SK-N-SH (cell line): ENCODE measurements at regions not wholly inside any gene's neighbourhood (a gene's known extent, or its start where the extent isn't known, plus 50 kb on each side); places are given as distances from the start of the nearest gene placed in this dataset.

Experiments used
- CTCF ChIA-PET: fragments of 300-600, 350-600 bp; formaldehyde crosslinking; extraction: SDS; loops from one replicate; lab custom pipeline; 2021; lab: Yijun Ruan, JAX
- POLR2A ChIA-PET: fragments of 350-600 bp; sonication (Branson Sonifier 250); formaldehyde crosslinking; extraction: SDS; loops from one replicate; lab custom pipeline; 2020; ENCODE audit warnings: antibody characterized with exemption, inconsistent platforms; lab: Yijun Ruan, JAX
- DNase-seq: peaks from one replicate; pipeline ENCODE4 v3.0.0; 2012
- H2AFZ ChIP-seq: fragments of 200-600 bp; sonication (generic); 2 replicates; pipeline ENCODE4 v1.8.1; 2016; ENCODE audit warnings: antibody characterized with exemption, mild to moderate bottlenecking, low read depth
- H3F3A ChIP-seq: fragments of 200-600 bp; sonication (generic); replicated peaks from 2 replicates; pipeline ENCODE3; 2016; ENCODE audit warnings: antibody characterized with exemption, mild to moderate bottlenecking; ENCODE audit not compliant: insufficient read depth
- H3K27ac ChIP-seq, 2 experiments: fragments of 200-500 bp in 1 of 2; fragments of 200-600 bp in 1 of 2; sonication (Bioruptor generic) in 1 of 2; sonication (generic), shearing (Covaris generic) in 1 of 2; 2 replicates each; pipeline versions ENCODE4 v1.5.1 to v1.6.1; 2014 to 2016; ENCODE audit warnings: low read depth in 2 of 2, inconsistent platforms in 1 of 2, low read length in 1 of 2, mild to moderate bottlenecking in 1 of 2, mixed read lengths in 1 of 2
- H3K27me3 ChIP-seq: fragments of 200-600 bp; sonication (generic), shearing (Covaris generic); 2 replicates; pipeline ENCODE4 v1.6.1; 2016; ENCODE audit warnings: mixed run types; ENCODE audit not compliant: insufficient read depth
- H3K36me3 ChIP-seq, 2 experiments: fragments of 200-500 bp in 1 of 2; fragments of 200-600 bp in 1 of 2; sonication (Bioruptor generic) in 1 of 2; sonication (generic) in 1 of 2; replicated peaks in 1 of 2; 2 replicates each; pipeline versions ENCODE3 to v1.5.1; 2014 to 2016; ENCODE audit warnings: low read length in 1 of 2, mild to moderate bottlenecking in 1 of 2; ENCODE audit not compliant: insufficient read depth in 2 of 2, control insufficient read depth in 1 of 2
- H3K4me1 ChIP-seq, 2 experiments: fragments of 200-500 bp in 1 of 2; fragments of 200-600 bp in 1 of 2; sonication (Bioruptor generic) in 1 of 2; sonication (generic), shearing (Covaris generic) in 1 of 2; 2 replicates each; pipeline versions ENCODE4 v1.5.1 to v1.6.1; 2014 to 2016; ENCODE audit warnings: low read depth in 1 of 2, low read length in 1 of 2, mixed run types in 1 of 2; ENCODE audit not compliant: insufficient read depth in 2 of 2, control insufficient read depth in 1 of 2
- H3K4me2 ChIP-seq: fragments of 200-600 bp; sonication (generic), shearing (Covaris generic); 2 replicates; pipeline ENCODE4 v1.6.1; 2017; ENCODE audit warnings: mixed run types
- H3K4me3 ChIP-seq, 2 experiments: fragments of 200-500 bp in 1 of 2; fragments of 200-600 bp in 1 of 2; sonication (Bioruptor generic) in 1 of 2; sonication (generic), shearing (Covaris generic) in 1 of 2; 2 replicates each; pipeline versions ENCODE4 v1.5.1 to v1.8.1; 2014 to 2016; ENCODE audit warnings: low read depth in 2 of 2, inconsistent platforms in 1 of 2, low read length in 1 of 2, mild to moderate bottlenecking in 1 of 2, mixed read lengths in 1 of 2, moderate library complexity in 1 of 2
- H3K79me2 ChIP-seq: fragments of 200-600 bp; sonication (generic); 2 replicates; pipeline ENCODE4 v1.8.1; 2017; ENCODE audit warnings: mild to moderate bottlenecking; ENCODE audit not compliant: insufficient read depth
- H3K9ac ChIP-seq: fragments of 200-600 bp; sonication (generic); 2 replicates; pipeline ENCODE4 v1.6.1; 2017; ENCODE audit warnings: mixed run types
- H3K9me2 ChIP-seq: fragments of 200-600 bp; sonication (generic); 2 replicates; pipeline ENCODE4 v1.6.1; 2017; ENCODE audit warnings: mixed run types
- H3K9me3 ChIP-seq: fragments of 200-600 bp; sonication (generic); 2 replicates; pipeline ENCODE4 v1.6.1; 2017; ENCODE audit warnings: mixed run types, mild to moderate bottlenecking, moderate library complexity
- H4K20me1 ChIP-seq: fragments of 200-600 bp; sonication (generic); 2 replicates; pipeline ENCODE4 v1.6.1; 2017; ENCODE audit warnings: mild to moderate bottlenecking, mixed run types; ENCODE audit not compliant: insufficient read depth
- ELF1 ChIP-seq: IDR thresholded peaks from 2 replicates; pipeline ENCODE4 v1.4.0; 2012
- EP300 ChIP-seq, 2 experiments: IDR thresholded peaks; 2 replicates each; pipeline versions ENCODE4 v1.4.0 to v1.6.1; 2012; ENCODE audit warnings: borderline replicate concordance in 1 of 2, low read depth in 1 of 2, low read length in 1 of 2
- FOXM1 ChIP-seq: IDR thresholded peaks from 2 replicates; pipeline ENCODE4 v1.4.0; 2012; ENCODE audit warnings: low read depth, mild to moderate bottlenecking
- MAX ChIP-seq: IDR thresholded peaks from 2 replicates; pipeline ENCODE4 v1.4.0; 2012; ENCODE audit warnings: low read depth
- MEF2A ChIP-seq: IDR thresholded peaks from 2 replicates; pipeline ENCODE4 v1.4.0; 2012; ENCODE audit warnings: low read depth, borderline replicate concordance
- MXI1 ChIP-seq: IDR thresholded peaks from 2 replicates; pipeline ENCODE4 v1.6.1; 2012; ENCODE audit warnings: mild to moderate bottlenecking, low read depth, low read length, improper control_type of control experiment
- NFIC ChIP-seq: IDR thresholded peaks from 2 replicates; pipeline ENCODE4 v1.4.0; 2012; ENCODE audit warnings: borderline replicate concordance
- NRF1 ChIP-seq: IDR thresholded peaks from 2 replicates; pipeline ENCODE4 v1.6.1; 2012; ENCODE audit warnings: low read depth, mild to moderate bottlenecking, low read length
- POLR2AphosphoS5 ChIP-seq: IDR thresholded peaks from 2 replicates; pipeline ENCODE4 v1.6.1; 2012; ENCODE audit warnings: low read depth, low read length
- RFX5 ChIP-seq: IDR thresholded peaks from 2 replicates; pipeline ENCODE4 v1.6.1; 2012; ENCODE audit warnings: mild to moderate bottlenecking, improper control_type of control experiment, low read length
- RXRA ChIP-seq: IDR thresholded peaks from 2 replicates; pipeline ENCODE4 v1.4.0; 2012; ENCODE audit warnings: low read depth, mild to moderate bottlenecking, borderline replicate concordance
- SIN3A ChIP-seq: IDR thresholded peaks from 2 replicates; pipeline ENCODE4 v1.6.1; 2012; ENCODE audit warnings: low read depth, mild to moderate bottlenecking, low read length, moderate library complexity, borderline replicate concordance
- SMC3 ChIP-seq: IDR thresholded peaks from 2 replicates; pipeline ENCODE4 v1.6.1; 2012; ENCODE audit warnings: low read depth, low read length, improper control_type of control experiment
- TCF12 ChIP-seq: IDR thresholded peaks from 2 replicates; pipeline ENCODE4 v1.4.0; 2012
- YY1 ChIP-seq: IDR thresholded peaks from 2 replicates; pipeline ENCODE4 v1.4.0; 2012; ENCODE audit warnings: low read depth, mild to moderate bottlenecking
- ZBTB33 ChIP-seq: IDR thresholded peaks from 2 replicates; pipeline ENCODE4 v1.4.0; 2012; ENCODE audit warnings: low read depth, borderline replicate concordance
- WGBS: methylation state at CpG from one replicate; pipeline ENCODE4 v1.1.6; 2017; ENCODE audit warnings: low lambda C conversion rate; 5-methylcytosine and 5-hydroxymethylcytosine counted together
- TF ChIP-seq, protein P1 (sequence below): IDR thresholded peaks from 2 replicates; pipeline ENCODE4; 2012
- TF ChIP-seq, protein P2 (sequence below): IDR thresholded peaks from 2 replicates; pipeline ENCODE4 v1.4.0; 2012; ENCODE audit warnings: low read depth, borderline replicate concordance
- TF ChIP-seq, protein P3 (sequence below): fragments of 150-350 bp; IDR thresholded peaks from 2 replicates; pipeline ENCODE4 v1.6.1; 2017; ENCODE audit warnings: antibody characterized with exemption, low read length, low read depth, borderline replicate concordance

GRCh38 chrX:110966091-110966454 lies 129.9 kb upstream of the PAK3 start (continued):
- no peak for TF ChIP-seq MEF2A
- no peak for TF ChIP-seq MAX
- TF ChIP-seq, protein P1, sequence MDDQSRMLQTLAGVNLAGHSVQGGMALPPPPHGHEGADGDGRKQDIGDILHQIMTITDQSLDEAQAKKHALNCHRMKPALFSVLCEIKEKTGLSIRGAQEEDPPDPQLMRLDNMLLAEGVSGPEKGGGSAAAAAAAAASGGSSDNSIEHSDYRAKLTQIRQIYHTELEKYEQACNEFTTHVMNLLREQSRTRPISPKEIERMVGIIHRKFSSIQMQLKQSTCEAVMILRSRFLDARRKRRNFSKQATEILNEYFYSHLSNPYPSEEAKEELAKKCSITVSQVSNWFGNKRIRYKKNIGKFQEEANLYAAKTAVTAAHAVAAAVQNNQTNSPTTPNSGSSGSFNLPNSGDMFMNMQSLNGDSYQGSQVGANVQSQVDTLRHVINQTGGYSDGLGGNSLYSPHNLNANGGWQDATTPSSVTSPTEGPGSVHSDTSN: no peak
- no peak for TF ChIP-seq NFIC
- no peak for TF ChIP-seq EP300 (IDR thresholded peaks at IDR 0.05; ENCODE audit: borderline replicate concordance in 1 of 2, low read depth in 1 of 2, low read length in 1 of 2)
- TF ChIP-seq SMC3: no peak

- H3K9ac ChIP-seq: no peak overlapping the region
- H3K4me1 ChIP-seq: peaks cover 0 to 10% of the 10 kb centered on the region in 2 experiments; a peak in 1 of 4 replicates
- no peaks in the 10 kb centered on the region for H4K20me1 ChIP-seq
- ChIA-PET CTCF (interaction anchor here (2.1 kb wide), 1 partner anchor 134 kb away, joined by 9 read pairs; no protein-coding TSS in a partner anchor), POLR2A (interaction anchor here (0.6 kb wide), 1 partner anchor 135 kb away, joined by 3 read pairs; no protein-coding TSS in a partner anchor)
- whole genome bisulfite sequencing: 16% methylated on average over 4 of the region's 4 CpGs
- no peak overlapping the region for H3K4me3 ChIP-seq
- H3K27me3 ChIP-seq: no peaks in the 10 kb centered on the region
- H3K4me2 ChIP-seq: no peak overlapping the region
- H3K36me3 ChIP-seq: no peaks in the 10 kb centered on the region
- H3K9me2 ChIP-seq: no peaks in the 10 kb centered on the region
- no peak for DNase-seq
- H3F3A ChIP-seq: no peaks in the 10 kb centered on the region
- H2AFZ ChIP-seq: no peak overlapping the region
- no peak for TF ChIP-seq RXRA
- TF ChIP-seq MXI1: no peak
- no peak for TF ChIP-seq ELF1
- peak overlapping the region in 1 of 2 experiments; percentile 28; a peak in 2 of 4 replicates for H3K27ac ChIP-seq
- no peaks in the 10 kb centered on the region for H3K9me3 ChIP-seq
- H3K79me2 ChIP-seq: no peaks in the 10 kb centered on the region
These were observed 130.4 kb upstream of the PAK3 start for GRCh38 chrX:110965409-110966090.

- H3K9ac ChIP-seq: no peak overlapping the region
- CTCF ChIA-PET: interaction anchor here (2.1 kb wide), 1 partner anchor 135 kb away, joined by 9 read pairs; no protein-coding TSS in a partner anchor
- DNase-seq: no peak
- H4K20me1 ChIP-seq: no peaks in the 10 kb centered on the region
- no peak overlapping the region for H2AFZ ChIP-seq
- no peak overlapping the region for H3K4me2 ChIP-seq
- H3K4me1 ChIP-seq: peaks cover 0 to 10% of the 10 kb centered on the region in 2 experiments; a peak in 1 of 4 replicates
- H3K4me3 ChIP-seq: no peak overlapping the region
- no peaks in the 10 kb centered on the region for H3F3A ChIP-seq
- no peaks in the 10 kb centered on the region for H3K27me3 ChIP-seq
- H3K9me3 ChIP-seq: no peaks in the 10 kb centered on the region
- no peak overlapping the region; a peak in 1 of 4 replicates for H3K27ac ChIP-seq
- no peaks in the 10 kb centered on the region for H3K9me2 ChIP-seq
- no peaks in the 10 kb centered on the region for H3K36me3 ChIP-seq
- 28% methylated on average over 2 of the region's 4 CpGs for WGBS
- POLR2A ChIA-PET: interaction anchor here (0.6 kb wide), 1 partner anchor 136 kb away, joined by 3 read pairs; no protein-coding TSS in a partner anchor
- no peaks in the 10 kb centered on the region for H3K79me2 ChIP-seq
- TF ChIP-seq, protein P2, sequence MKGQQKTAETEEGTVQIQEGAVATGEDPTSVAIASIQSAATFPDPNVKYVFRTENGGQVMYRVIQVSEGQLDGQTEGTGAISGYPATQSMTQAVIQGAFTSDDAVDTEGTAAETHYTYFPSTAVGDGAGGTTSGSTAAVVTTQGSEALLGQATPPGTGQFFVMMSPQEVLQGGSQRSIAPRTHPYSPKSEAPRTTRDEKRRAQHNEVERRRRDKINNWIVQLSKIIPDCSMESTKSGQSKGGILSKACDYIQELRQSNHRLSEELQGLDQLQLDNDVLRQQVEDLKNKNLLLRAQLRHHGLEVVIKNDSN: no peak
- TF ChIP-seq, protein P3, sequence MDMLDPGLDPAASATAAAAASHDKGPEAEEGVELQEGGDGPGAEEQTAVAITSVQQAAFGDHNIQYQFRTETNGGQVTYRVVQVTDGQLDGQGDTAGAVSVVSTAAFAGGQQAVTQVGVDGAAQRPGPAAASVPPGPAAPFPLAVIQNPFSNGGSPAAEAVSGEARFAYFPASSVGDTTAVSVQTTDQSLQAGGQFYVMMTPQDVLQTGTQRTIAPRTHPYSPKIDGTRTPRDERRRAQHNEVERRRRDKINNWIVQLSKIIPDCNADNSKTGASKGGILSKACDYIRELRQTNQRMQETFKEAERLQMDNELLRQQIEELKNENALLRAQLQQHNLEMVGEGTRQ: no peak
- TF ChIP-seq RXRA (no peak), SIN3A (no peak), YY1 (no peak), MAX (no peak), FOXM1 (no peak), NRF1 (no peak), POLR2AphosphoS5 (no peak), RFX5 (no peak), TCF12 (no peak), ZBTB33 (no peak), SMC3 (no peak)
- TF ChIP-seq, protein P1: no peak
These were observed 131.2 kb upstream of the PAK3 start for GRCh38 chrX:110964786-110965185.
